B cell (primary cell): ENCODE measurements at regions not wholly inside any gene's neighbourhood (a gene's known extent, or its start where the extent isn't known, plus 50 kb on each side); places are given as distances from the start of the nearest gene placed in this dataset.

Experiments
- EZH2 ChIP-seq: IDR thresholded peaks from 2 replicates; pipeline ENCODE4 v1.6.1; 2012; ENCODE audit warnings: borderline replicate concordance, low read depth, mild to moderate bottlenecking, moderate library complexity, low read length; ENCODE audit not compliant: insufficient read depth, poor library complexity, severe bottlenecking
- TF ChIP-seq, protein P1 (sequence below): fragments of 200-600 bp; IDR thresholded peaks from one replicate; pipeline ENCODE4 v1.8.0; 2022; ENCODE audit warnings: antibody characterized with exemption, mild to moderate bottlenecking

DNA sequence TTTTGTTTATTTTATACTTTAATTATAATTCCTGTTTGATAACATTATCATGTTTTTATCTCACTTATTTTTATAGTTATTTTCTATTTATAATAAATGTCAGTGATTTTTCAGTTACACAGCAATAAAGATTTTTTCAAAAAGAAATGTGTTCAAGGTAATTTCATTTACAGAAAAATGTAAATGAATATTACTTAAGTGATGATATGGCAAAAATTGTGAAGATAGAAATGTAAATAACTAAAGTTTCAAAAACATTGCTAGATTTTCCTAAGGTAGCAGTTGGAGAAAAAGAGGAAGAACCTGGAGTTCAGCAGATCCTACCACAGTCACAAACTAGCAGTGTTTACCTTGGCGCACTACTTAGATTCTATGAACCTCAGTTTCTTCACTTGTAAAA, 202.6 kb downstream of the RFPL4B start:
- TF ChIP-seq, protein P1, sequence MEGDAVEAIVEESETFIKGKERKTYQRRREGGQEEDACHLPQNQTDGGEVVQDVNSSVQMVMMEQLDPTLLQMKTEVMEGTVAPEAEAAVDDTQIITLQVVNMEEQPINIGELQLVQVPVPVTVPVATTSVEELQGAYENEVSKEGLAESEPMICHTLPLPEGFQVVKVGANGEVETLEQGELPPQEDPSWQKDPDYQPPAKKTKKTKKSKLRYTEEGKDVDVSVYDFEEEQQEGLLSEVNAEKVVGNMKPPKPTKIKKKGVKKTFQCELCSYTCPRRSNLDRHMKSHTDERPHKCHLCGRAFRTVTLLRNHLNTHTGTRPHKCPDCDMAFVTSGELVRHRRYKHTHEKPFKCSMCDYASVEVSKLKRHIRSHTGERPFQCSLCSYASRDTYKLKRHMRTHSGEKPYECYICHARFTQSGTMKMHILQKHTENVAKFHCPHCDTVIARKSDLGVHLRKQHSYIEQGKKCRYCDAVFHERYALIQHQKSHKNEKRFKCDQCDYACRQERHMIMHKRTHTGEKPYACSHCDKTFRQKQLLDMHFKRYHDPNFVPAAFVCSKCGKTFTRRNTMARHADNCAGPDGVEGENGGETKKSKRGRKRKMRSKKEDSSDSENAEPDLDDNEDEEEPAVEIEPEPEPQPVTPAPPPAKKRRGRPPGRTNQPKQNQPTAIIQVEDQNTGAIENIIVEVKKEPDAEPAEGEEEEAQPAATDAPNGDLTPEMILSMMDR = no peak
- no peak for TF ChIP-seq EZH2
